ENCODE measurements at regions not wholly inside any gene's neighbourhood (a gene's known extent, or its start where the extent isn't known, plus 50 kb on each side); places are given as distances from the start of the nearest gene placed in this dataset.

GRCh38 chr4:44120646-44121045, 328.0 kb downstream of the KCTD8 start:
- Histone ChIP-seq H3K4me3 (ENCODE audit: low read depth, low read length) (no peak overlapping the region), H3K9me3 (no peaks in the 10 kb centered on the region), H3K27me3 (replicated peaks; ENCODE audit: control insufficient read depth, insufficient read depth, low read length) (no peaks in the 10 kb centered on the region), H3K4me1 (peaks cover 15% of the 10 kb centered on the region), H3K36me3 (ENCODE audit: control insufficient read depth, insufficient read depth, low read length) (no peaks in the 10 kb centered on the region)
- Mint-ChIP-seq H3K9me3 (ENCODE audit: unreplicated experiment) (no peaks in the 10 kb centered on the region), H3K36me3 (ENCODE audit: insufficient read depth, unreplicated experiment) (no peaks in the 10 kb centered on the region), H3K4me3 (ENCODE audit: unreplicated experiment) (no peak overlapping the region), H3K4me1 (ENCODE audit: low read depth, unreplicated experiment) (peaks cover 11% of the 10 kb centered on the region), H3K27me3 (ENCODE audit: insufficient read depth, unreplicated experiment) (no peaks in the 10 kb centered on the region), H3K27ac (ENCODE audit: unreplicated experiment) (no peak overlapping the region)
- intact Hi-C loops (cut with micrococcal nuclease; ENCODE audit: unreplicated experiment): no loop called here
- TF ChIP-seq CTCF (IDR thresholded peaks at IDR 0.05; ENCODE audit: insufficient read depth in 1 of 2, low read depth in 1 of 2, low read length in 1 of 2, severe bottlenecking in 1 of 2, unreplicated experiment in 1 of 2): no peak
- POLR2A ChIA-PET: no interaction called here
- DNase-seq: no peak
- CTCF ChIA-PET: interaction anchor here (0.7 kb wide), 2 partner anchors 80 to 333 kb away, joined by 3 to 4 read pairs; no protein-coding TSS in a partner anchor
- no TSS peak for BruUV-seq (replicated peaks)

GRCh38 chr4:44121210-44121609, 327.4 kb downstream of the KCTD8 start:
- H3K9me3 ChIP-seq: no peaks in the 10 kb centered on the region
- H3K27me3 ChIP-seq (replicated peaks; ENCODE audit: control insufficient read depth, insufficient read depth, low read length): no peaks in the 10 kb centered on the region
- Mint-ChIP-seq H3K36me3 (ENCODE audit: insufficient read depth, unreplicated experiment) (no peaks in the 10 kb centered on the region), H3K9me3 (ENCODE audit: unreplicated experiment) (no peaks in the 10 kb centered on the region), H3K4me3 (ENCODE audit: unreplicated experiment) (no peak overlapping the region), H3K4me1 (ENCODE audit: low read depth, unreplicated experiment) (peaks cover 11% of the 10 kb centered on the region), H3K27me3 (ENCODE audit: insufficient read depth, unreplicated experiment) (no peaks in the 10 kb centered on the region), H3K27ac (ENCODE audit: unreplicated experiment) (no peak overlapping the region)
- intact Hi-C loops (cut with micrococcal nuclease; ENCODE audit: unreplicated experiment): no loop called here
- ChIA-PET CTCF (interaction anchor here (0.7 kb wide), 1 partner anchor 333 kb away, joined by 4 read pairs; no protein-coding TSS in a partner anchor), POLR2A (no interaction called here)
- H3K36me3 ChIP-seq (ENCODE audit: control insufficient read depth, insufficient read depth, low read length): no peaks in the 10 kb centered on the region
- no peak overlapping the region for H3K4me3 ChIP-seq (ENCODE audit: low read depth, low read length)
- no peak for TF ChIP-seq CTCF (IDR thresholded peaks at IDR 0.05; ENCODE audit: insufficient read depth in 1 of 2, low read depth in 1 of 2, low read length in 1 of 2, severe bottlenecking in 1 of 2, unreplicated experiment in 1 of 2)
- DNase-seq: no peak
- peaks cover 15% of the 10 kb centered on the region for H3K4me1 ChIP-seq
- no TSS peak for BruUV-seq (replicated peaks)

Data from Caco-2 (cell line).